SK-N-SH treated with all-trans-retinoic acid at 6 μM for 48 hours (cell line): ENCODE measurements at regions not wholly inside any gene's neighbourhood (a gene's known extent, or its start where the extent isn't known, plus 50 kb on each side); places are given as distances from the start of the nearest gene placed in this dataset.

ENCODE experiments used
- ATAC-seq: fragments of 200-7000 bp; cut with Tn5 transposase; 3 replicates; pipeline ENCODE4 v1.9.1; 2020; ENCODE audit warnings: mild to moderate bottlenecking, moderate library complexity
- ARNTL ChIP-seq: fragments of 450-650 bp; formaldehyde crosslinking; IDR thresholded peaks from 2 replicates; pipeline ENCODE4 v1.5.0; 2020; ENCODE audit warnings: low read depth, mild to moderate bottlenecking, moderate library complexity, borderline replicate concordance
- BACH2 ChIP-seq: fragments of 250-450 bp; sonication (Bioruptor Pico); IDR thresholded peaks from 2 replicates; pipeline ENCODE4 v1.9.0; 2021; ENCODE audit warnings: mild to moderate bottlenecking, borderline replicate concordance
- CREB5 ChIP-seq: fragments of 250-450 bp; sonication (Bioruptor Pico); IDR thresholded peaks from 2 replicates; pipeline ENCODE4 v1.5.1; 2020; ENCODE audit warnings: low read depth, mild to moderate bottlenecking, moderate library complexity
- CSDC2 ChIP-seq: fragments of 250-450 bp; sonication (Bioruptor Pico); IDR thresholded peaks from 2 replicates; pipeline ENCODE4 v1.5.0; 2020; ENCODE audit warnings: mild to moderate bottlenecking, moderate library complexity
- CSRNP3 ChIP-seq: fragments of 250-450 bp; sonication (Bioruptor Pico); IDR thresholded peaks from 2 replicates; pipeline ENCODE4 v1.5.1; 2021; ENCODE audit warnings: mild to moderate bottlenecking, moderate library complexity
- ESRRG ChIP-seq: fragments of 250-450 bp; sonication (Bioruptor Pico); IDR thresholded peaks from 2 replicates; pipeline ENCODE4 v1.6.1; 2021; ENCODE audit warnings: mild to moderate bottlenecking
- GLIS3 ChIP-seq: fragments of 250-450 bp; sonication (Bioruptor Pico); IDR thresholded peaks from 2 replicates; pipeline ENCODE4 v1.5.0; 2020; ENCODE audit warnings: mild to moderate bottlenecking, moderate library complexity
- ISL1 ChIP-seq: fragments of 250-450 bp; sonication (Bioruptor Pico); IDR thresholded peaks from 2 replicates; pipeline ENCODE4 v2.1.2; 2022; ENCODE audit warnings: mild to moderate bottlenecking, moderate library complexity
- PATZ1 ChIP-seq: fragments of 250-450 bp; sonication (Bioruptor Pico); IDR thresholded peaks from 2 replicates; pipeline ENCODE4 v1.8.0; 2020; ENCODE audit warnings: mild to moderate bottlenecking, moderate library complexity, borderline replicate concordance
- POU6F1 ChIP-seq: fragments of 250-450 bp; sonication (Bioruptor Pico); IDR thresholded peaks from 2 replicates; pipeline ENCODE4 v1.8.0; 2021; ENCODE audit warnings: low read depth, mild to moderate bottlenecking, moderate library complexity, borderline replicate concordance
- PPARA ChIP-seq: fragments of 250-450 bp; sonication (Bioruptor Pico); IDR thresholded peaks from 2 replicates; pipeline ENCODE4 v1.5.0; 2020; ENCODE audit warnings: mild to moderate bottlenecking, borderline replicate concordance
- RARB ChIP-seq: fragments of 250-450 bp; sonication (Bioruptor Pico); IDR thresholded peaks from 2 replicates; pipeline ENCODE4 v1.8.0; 2021; ENCODE audit warnings: mild to moderate bottlenecking, moderate library complexity
- SNAI2 ChIP-seq: fragments of 250-450 bp; sonication (Bioruptor Pico); IDR thresholded peaks from 2 replicates; pipeline ENCODE4 v1.5.0; 2020; ENCODE audit warnings: mild to moderate bottlenecking, moderate library complexity
- TCF4 ChIP-seq: fragments of 250-450 bp; sonication (Bioruptor Pico); IDR thresholded peaks from 2 replicates; pipeline ENCODE4 v1.8.0; 2021; ENCODE audit warnings: mild to moderate bottlenecking, moderate library complexity, borderline replicate concordance
- TOX ChIP-seq: fragments of 250-450 bp; sonication (Bioruptor Pico); IDR thresholded peaks from 2 replicates; pipeline ENCODE4 v1.8.0; 2021; ENCODE audit warnings: mild to moderate bottlenecking, moderate library complexity, borderline replicate concordance
- TSHZ2 ChIP-seq: fragments of 250-450 bp; sonication (Bioruptor Pico); IDR thresholded peaks from 2 replicates; pipeline ENCODE4 v1.5.0; 2020; ENCODE audit warnings: mild to moderate bottlenecking, moderate library complexity
- ZC3H10 ChIP-seq: fragments of 250-450 bp; sonication (Bioruptor Pico); IDR thresholded peaks from 2 replicates; pipeline ENCODE4 v1.5.1; 2021; ENCODE audit warnings: mild to moderate bottlenecking, moderate library complexity
- ZFP3 ChIP-seq: fragments of 250-450 bp; sonication (Bioruptor Pico); IDR thresholded peaks from 2 replicates; pipeline ENCODE4 v1.5.0; 2020; ENCODE audit warnings: mild to moderate bottlenecking, moderate library complexity
- ZFP30 ChIP-seq: fragments of 450-650 bp; formaldehyde crosslinking; IDR thresholded peaks from 2 replicates; pipeline ENCODE4 v1.5.0; 2022; ENCODE audit warnings: mild to moderate bottlenecking, moderate library complexity
- ZNF565 ChIP-seq: fragments of 450-650 bp; formaldehyde crosslinking; conservative IDR thresholded peaks from 2 replicates; pipeline ENCODE4 v1.5.0; 2020; ENCODE audit warnings: low read depth, mild to moderate bottlenecking, moderate library complexity
- ZNF70 ChIP-seq: fragments of 450-650 bp; formaldehyde crosslinking; IDR thresholded peaks from 2 replicates; pipeline ENCODE4 v1.5.0; 2020; ENCODE audit warnings: mild to moderate bottlenecking, moderate library complexity
- ZNF8 ChIP-seq: fragments of 450-650 bp; formaldehyde crosslinking; IDR thresholded peaks from 2 replicates; pipeline ENCODE4 v1.5.0; 2020; ENCODE audit warnings: mild to moderate bottlenecking, moderate library complexity

- no peak for ATAC-seq
- TF ChIP-seq ARNTL (CRISPR knock-in tag), result no peak
- TF ChIP-seq BACH2 (CRISPR knock-in tag), result no peak
- no peak for TF ChIP-seq RARB (CRISPR knock-in tag)
- no peak for TF ChIP-seq TCF4
- no peak for TF ChIP-seq CREB5 (CRISPR knock-in tag)
- TF ChIP-seq TOX (CRISPR knock-in tag), result no peak
Observed at GRCh38 chr9:115862021-115862420, 291.6 kb upstream of the PAPPA start.

- ATAC-seq, result no peak
- no peak for TF ChIP-seq ESRRG
- no peak for TF ChIP-seq BACH2 (CRISPR knock-in tag)
- TF ChIP-seq ZNF70, result no peak
- TF ChIP-seq CREB5 (CRISPR knock-in tag), result no peak
- no peak for TF ChIP-seq ZFP3 (CRISPR knock-in tag)
- no peak for TF ChIP-seq ZFP30 (CRISPR knock-in tag)
- no peak for TF ChIP-seq ZNF8 (CRISPR knock-in tag)
- no peak for TF ChIP-seq SNAI2
- TF ChIP-seq ZNF565, result no peak
- no peak for TF ChIP-seq POU6F1 (CRISPR knock-in tag)
- no peak for TF ChIP-seq PPARA
Observed at GRCh38 chr9:115864581-115864980, 289.0 kb upstream of the PAPPA start.

- no peak for TF ChIP-seq PATZ1 (CRISPR knock-in tag)
- TF ChIP-seq ZC3H10 (CRISPR knock-in tag), result no peak
- TF ChIP-seq CSDC2 (CRISPR knock-in tag), result no peak
- TF ChIP-seq ZNF70, result no peak
- no peak for TF ChIP-seq ZFP3 (CRISPR knock-in tag)
- no peak for TF ChIP-seq TOX (CRISPR knock-in tag)
- no peak for TF ChIP-seq ISL1 (CRISPR knock-in tag)
- no peak for TF ChIP-seq ZNF565
- TF ChIP-seq TSHZ2, result no peak
- TF ChIP-seq RARB (CRISPR knock-in tag), result no peak
- TF ChIP-seq, all 23 proteins: peak for 0
- no peak for ATAC-seq
Observed at GRCh38 chr9:115867326-115867725, 286.3 kb upstream of the PAPPA start.

GRCh38 chr9:115877852-115878438 lies 275.6 kb upstream of the PAPPA start:
- ATAC-seq, result no peak
- no peak for TF ChIP-seq ZC3H10 (CRISPR knock-in tag)
- TF ChIP-seq ZNF8 (CRISPR knock-in tag), result no peak
- TF ChIP-seq ISL1 (CRISPR knock-in tag), result no peak
- TF ChIP-seq SNAI2, result no peak
- no peak for TF ChIP-seq CREB5 (CRISPR knock-in tag)
- no peak for TF ChIP-seq TOX (CRISPR knock-in tag)
- no peak for TF ChIP-seq BACH2 (CRISPR knock-in tag)
- no peak for TF ChIP-seq POU6F1 (CRISPR knock-in tag)
- no peak for TF ChIP-seq ZNF565
- TF ChIP-seq CSRNP3 (CRISPR knock-in tag), result no peak
- no peak for TF ChIP-seq ZFP30 (CRISPR knock-in tag)
- no peak for TF ChIP-seq GLIS3 (CRISPR knock-in tag)
- no peak for TF ChIP-seq CSDC2 (CRISPR knock-in tag)
